Activated naive CD8-positive, alpha-beta T cell treated with anti-CD3 and anti-CD28 coated beads, Interleukin-2, amount 10 ng/mL, durations not matched to agents 7 days and 5 days (primary cell): ENCODE measurements at regions not wholly inside any gene's neighbourhood (a gene's known extent, or its start where the extent isn't known, plus 50 kb on each side); places are given as distances from the start of the nearest gene placed in this dataset.
"Not testable (repeated sequence)": the region's sequence is repeated elsewhere in the genome, so short reads cannot be mapped to it uniquely, and the experiment has no call there.

Source experiments
- ATAC-seq: fragments of 150-1000 bp; cut with Tn5 transposase; one replicate; pipeline ENCODE4 v1.10.0; 2021; ENCODE audit warnings: low read depth, moderate library complexity
- POLR2A ChIA-PET: fragments of 350-600 bp; sonication (Branson Sonifier 250); formaldehyde crosslinking; loops from one replicate; lab custom pipeline; 2021; ENCODE audit warnings: antibody characterized with exemption; lab: Charles Lee
- DNase-seq: peaks from one replicate; pipeline ENCODE4 v3.0.0; 2021
- H3K27ac Mint-ChIP-seq: one replicate; pipeline ENCODE4 v1.8.0; 2022; ENCODE audit warnings: mild to moderate bottlenecking, mixed read lengths
- H3K27me3 Mint-ChIP-seq: one replicate; pipeline ENCODE4 v1.8.0; 2022; ENCODE audit warnings: mild to moderate bottlenecking, moderate library complexity, mixed read lengths
- H3K36me3 Mint-ChIP-seq: one replicate; pipeline ENCODE4 v1.8.0; 2021; ENCODE audit warnings: mild to moderate bottlenecking, mixed read lengths
- H3K4me1 Mint-ChIP-seq: one replicate; pipeline ENCODE4 v1.8.0; 2021; ENCODE audit warnings: mixed read lengths
- H3K4me3 Mint-ChIP-seq: one replicate; pipeline ENCODE4 v1.8.0; 2022; ENCODE audit warnings: mild to moderate bottlenecking, moderate library complexity, mixed read lengths
- H3K9me3 Mint-ChIP-seq: one replicate; pipeline ENCODE4 v1.8.0; 2021; ENCODE audit warnings: mixed read lengths

DNA sequence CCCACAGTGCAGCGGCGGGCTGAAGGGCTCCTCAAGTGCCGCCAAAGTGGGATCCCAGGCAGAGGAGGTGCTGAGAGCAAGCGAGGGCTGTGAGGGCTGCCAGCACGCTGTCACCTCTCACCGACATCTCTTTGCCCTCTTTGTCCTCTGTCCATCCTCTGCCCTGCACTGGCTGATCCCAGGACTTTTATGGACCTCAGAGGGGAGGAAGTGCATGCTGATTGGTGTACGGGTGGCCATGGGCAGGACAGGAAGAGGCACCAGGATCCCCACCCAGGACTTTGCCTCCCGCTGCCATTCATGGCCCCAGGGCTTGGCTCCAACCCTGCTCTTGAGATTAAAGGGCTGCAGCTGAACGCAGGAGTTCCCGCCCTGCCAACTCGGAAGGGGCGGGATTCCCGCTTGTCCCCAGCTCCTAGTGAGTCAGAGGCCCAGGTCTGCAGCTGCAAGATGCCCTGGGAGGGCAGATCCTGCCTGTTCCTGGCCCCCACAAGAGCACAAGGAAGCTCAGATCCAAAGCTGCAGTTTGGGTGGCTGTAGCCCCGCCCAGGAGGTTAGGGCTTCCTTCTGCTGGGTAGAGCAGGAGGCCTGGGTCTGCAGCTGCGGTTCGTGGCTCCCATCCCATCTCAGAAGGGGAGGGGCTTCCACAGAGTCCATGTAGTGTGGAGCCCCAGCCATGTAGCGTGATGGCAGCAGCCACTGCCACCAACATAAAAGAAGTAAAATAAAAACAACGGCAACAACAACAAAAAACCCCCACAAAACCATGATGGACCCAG, 1716.7 kb downstream of the SLITRK1 start:
- H3K4me3 Mint-ChIP-seq, result no peak overlapping the region
- no peak overlapping the region for H3K27ac Mint-ChIP-seq
- H3K9me3 Mint-ChIP-seq, result peaks cover 9% of the 10 kb centered on the region
- POLR2A ChIA-PET, result no interaction called here
- ATAC-seq, result no peak
- no peaks in the 10 kb centered on the region for H3K27me3 Mint-ChIP-seq
- no peak for DNase-seq
- no peaks in the 10 kb centered on the region for H3K4me1 Mint-ChIP-seq
- no peaks in the 10 kb centered on the region for H3K36me3 Mint-ChIP-seq

DNA sequence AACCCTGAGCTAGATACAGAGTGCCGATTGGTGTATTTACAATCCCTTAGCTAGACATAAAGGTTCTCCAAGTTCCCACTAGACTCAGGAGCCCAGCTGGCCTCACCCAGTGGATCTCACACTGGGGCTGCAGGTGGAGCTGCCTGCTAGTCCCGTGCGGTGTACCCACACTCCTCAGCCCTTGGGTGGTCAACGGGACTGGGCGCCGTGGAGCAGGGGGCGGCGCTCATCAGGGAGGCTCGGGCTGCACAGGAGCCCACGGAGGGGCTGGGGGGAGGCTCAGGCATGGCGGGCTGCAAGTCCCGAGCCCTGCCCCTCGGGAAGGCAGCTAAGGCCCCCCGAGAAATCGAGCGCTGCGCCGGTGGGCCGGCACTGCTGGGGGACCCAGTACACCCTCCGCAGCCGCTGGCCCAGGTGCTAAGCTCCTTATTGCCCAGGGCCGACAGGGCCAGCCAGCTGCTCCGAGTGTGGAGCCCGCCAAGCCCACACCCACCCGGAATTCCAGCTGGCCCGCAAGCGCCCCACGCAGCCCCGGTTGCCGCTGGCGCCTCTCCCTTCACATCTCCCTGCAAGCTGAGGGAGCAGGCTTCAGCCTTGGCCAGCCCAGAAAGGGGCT, 1717.4 kb downstream of the SLITRK1 start:
- ATAC-seq, DNase-seq, H3K27me3 Mint-ChIP-seq, H3K9me3 Mint-ChIP-seq, H3K27ac Mint-ChIP-seq, H3K4me1 Mint-ChIP-seq, H3K36me3 Mint-ChIP-seq, H3K4me3 Mint-ChIP-seq, POLR2A ChIA-PET: not testable (repeated sequence)

DNA sequence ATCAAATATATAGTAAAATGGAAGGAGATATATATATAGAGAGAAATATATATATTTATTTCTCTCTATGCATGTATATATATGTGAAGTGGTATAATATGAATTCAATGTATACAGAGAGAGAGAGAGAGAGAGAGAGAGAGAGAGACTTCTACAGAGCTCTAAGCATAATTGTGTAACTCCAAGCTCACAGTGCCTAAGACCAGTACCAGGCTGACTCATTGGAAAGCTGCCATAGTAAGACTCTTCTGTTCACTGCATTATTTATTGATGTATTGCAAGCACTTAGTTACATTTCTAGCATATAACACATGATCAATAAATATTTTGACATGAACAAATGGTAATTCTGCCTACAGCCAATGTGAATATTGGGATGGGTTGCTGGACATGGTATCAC, 1734.7 kb downstream of the SLITRK1 start:
- Mint-ChIP-seq H3K36me3 (no peaks in the 10 kb centered on the region), H3K4me1 (no peaks in the 10 kb centered on the region), H3K4me3 (no peak overlapping the region), H3K9me3 (no peaks in the 10 kb centered on the region), H3K27me3 (no peaks in the 10 kb centered on the region), H3K27ac (no peak overlapping the region)
- POLR2A ChIA-PET, result no interaction called here
- no peak for DNase-seq
- no peak for ATAC-seq

DNA sequence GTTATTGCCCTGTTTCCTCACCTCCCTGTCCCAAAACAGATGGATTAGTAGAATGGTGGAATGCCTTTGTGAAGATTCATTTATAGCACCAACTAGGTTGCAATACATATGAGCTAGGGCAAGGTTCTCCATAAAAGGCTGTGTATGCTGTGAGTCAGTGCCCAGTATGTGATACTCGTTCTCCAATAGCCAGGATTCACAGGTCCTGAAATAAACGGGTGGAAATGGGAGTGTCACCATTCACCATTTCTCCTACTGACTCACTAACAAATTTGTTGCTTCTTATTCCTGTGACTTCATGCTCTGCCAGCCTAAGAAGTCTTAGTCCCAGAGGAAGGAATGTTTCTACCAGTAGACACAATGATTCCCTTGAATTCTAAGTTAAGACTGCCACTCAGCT, 1745.4 kb downstream of the SLITRK1 start:
- Mint-ChIP-seq H3K27me3 (no peaks in the 10 kb centered on the region), H3K9me3 (peaks cover 6% of the 10 kb centered on the region), H3K4me3 (no peak overlapping the region), H3K4me1 (no peaks in the 10 kb centered on the region), H3K27ac (no peak overlapping the region), H3K36me3 (no peaks in the 10 kb centered on the region)
- ATAC-seq (no peak), DNase-seq (no peak)
- POLR2A ChIA-PET, result no interaction called here

DNA sequence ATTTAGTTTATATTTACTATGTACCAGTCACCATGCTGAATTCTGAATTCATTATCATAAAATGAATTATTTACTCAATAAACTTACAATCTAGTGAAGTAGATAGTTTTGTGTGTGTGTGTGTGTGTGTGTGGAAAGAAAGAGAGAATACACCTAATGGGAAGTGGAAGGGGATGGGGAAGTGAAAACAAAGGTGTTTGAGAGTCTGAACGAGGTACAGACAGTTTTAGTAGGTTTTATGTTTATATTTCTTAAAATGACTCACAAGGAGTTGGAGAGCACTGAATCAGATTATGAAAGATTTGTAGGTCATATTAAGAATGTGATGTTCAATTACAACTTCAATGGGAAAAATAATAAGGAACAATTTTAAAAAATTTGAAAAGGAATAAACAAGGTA, 1753.0 kb downstream of the SLITRK1 start:
- Mint-ChIP-seq H3K36me3 (no peaks in the 10 kb centered on the region), H3K9me3 (peaks cover 8% of the 10 kb centered on the region), H3K4me1 (no peaks in the 10 kb centered on the region), H3K27ac (no peak overlapping the region), H3K27me3 (no peaks in the 10 kb centered on the region), H3K4me3 (no peak overlapping the region)
- POLR2A ChIA-PET, result no interaction called here
- ATAC-seq (no peak), DNase-seq (no peak)

DNA sequence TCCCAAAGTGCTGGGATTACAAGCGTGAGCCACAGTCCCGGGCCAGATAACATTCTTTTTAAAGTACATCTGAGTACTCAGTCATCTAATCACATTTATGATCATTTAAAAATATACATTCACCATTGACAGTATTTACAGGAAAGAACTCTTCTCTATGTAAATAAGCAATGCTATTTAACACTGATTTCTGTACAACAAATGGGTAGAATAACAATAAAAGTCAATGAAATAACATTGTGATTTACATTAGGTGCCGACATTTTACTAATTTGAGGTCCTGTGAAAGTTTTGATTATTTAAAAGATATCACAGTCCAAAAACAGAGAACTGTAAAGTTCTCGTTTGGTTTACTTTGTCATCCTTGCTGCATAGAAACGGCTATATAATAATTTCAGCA, 1763.7 kb downstream of the SLITRK1 start:
- no peak for DNase-seq
- Mint-ChIP-seq H3K36me3 (no peaks in the 10 kb centered on the region), H3K27ac (no peak overlapping the region), H3K4me3 (no peak overlapping the region), H3K27me3 (no peaks in the 10 kb centered on the region), H3K4me1 (no peaks in the 10 kb centered on the region), H3K9me3 (peaks cover 1% of the 10 kb centered on the region)
- POLR2A ChIA-PET, result no interaction called here
- no peak for ATAC-seq

DNA sequence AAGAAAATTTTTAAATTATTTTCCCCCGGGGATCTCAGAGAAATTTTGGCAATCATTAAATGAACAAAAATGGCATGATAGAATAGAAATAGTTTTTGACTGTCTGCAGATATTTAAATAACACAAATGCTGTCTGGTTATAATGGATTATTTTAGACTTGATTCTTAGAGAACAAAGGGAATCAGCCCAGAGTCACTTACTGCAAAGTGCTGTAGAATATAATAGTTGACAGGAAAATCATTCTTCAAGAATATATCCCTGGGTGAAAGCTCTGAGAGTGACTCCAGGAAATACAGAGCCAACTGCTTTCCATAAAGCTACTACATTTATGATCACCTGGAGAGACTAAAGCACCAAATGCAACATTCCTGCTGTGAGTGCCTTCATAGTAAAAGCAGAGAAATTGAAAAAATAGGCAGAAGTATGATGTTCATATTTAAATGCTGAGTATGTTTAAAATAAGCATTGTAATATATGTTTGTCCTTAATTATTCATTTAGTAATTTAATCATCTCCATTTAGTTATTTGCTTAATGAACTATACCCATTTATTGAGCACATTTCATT, 1765.8 kb downstream of the SLITRK1 start:
- POLR2A ChIA-PET, result no interaction called here
- H3K4me3 Mint-ChIP-seq, result no peak overlapping the region
- no peak overlapping the region for H3K27ac Mint-ChIP-seq
- no peaks in the 10 kb centered on the region for H3K27me3 Mint-ChIP-seq
- H3K9me3 Mint-ChIP-seq, result peaks cover 1% of the 10 kb centered on the region
- no peaks in the 10 kb centered on the region for H3K4me1 Mint-ChIP-seq
- ATAC-seq (no peak), DNase-seq (no peak)
- no peaks in the 10 kb centered on the region for H3K36me3 Mint-ChIP-seq

DNA sequence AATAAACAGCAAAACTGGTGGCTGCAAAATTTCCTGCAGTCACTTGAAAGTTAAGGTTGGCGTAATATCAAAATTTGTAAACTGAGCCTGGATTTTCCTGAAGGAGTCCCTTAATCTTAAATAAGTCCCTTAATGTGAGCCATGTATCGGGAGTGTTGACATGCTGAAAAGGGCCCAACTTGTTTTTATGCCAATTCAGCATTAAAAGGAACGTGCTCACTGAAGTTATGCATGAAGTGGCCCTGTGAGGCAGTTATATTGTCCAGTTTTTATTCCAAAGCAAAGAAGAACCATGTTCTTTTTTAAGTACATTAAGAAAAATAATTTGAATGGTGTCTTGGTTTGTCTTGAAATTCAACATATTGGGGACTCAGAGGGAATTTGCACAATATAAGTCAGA, 1766.9 kb downstream of the SLITRK1 start:
- Mint-ChIP-seq H3K4me1 (no peaks in the 10 kb centered on the region), H3K27ac (no peak overlapping the region), H3K36me3 (no peaks in the 10 kb centered on the region), H3K4me3 (no peak overlapping the region), H3K27me3 (no peaks in the 10 kb centered on the region), H3K9me3 (peaks cover 5% of the 10 kb centered on the region)
- DNase-seq (no peak), ATAC-seq (no peak)
- POLR2A ChIA-PET, result no interaction called here

DNA sequence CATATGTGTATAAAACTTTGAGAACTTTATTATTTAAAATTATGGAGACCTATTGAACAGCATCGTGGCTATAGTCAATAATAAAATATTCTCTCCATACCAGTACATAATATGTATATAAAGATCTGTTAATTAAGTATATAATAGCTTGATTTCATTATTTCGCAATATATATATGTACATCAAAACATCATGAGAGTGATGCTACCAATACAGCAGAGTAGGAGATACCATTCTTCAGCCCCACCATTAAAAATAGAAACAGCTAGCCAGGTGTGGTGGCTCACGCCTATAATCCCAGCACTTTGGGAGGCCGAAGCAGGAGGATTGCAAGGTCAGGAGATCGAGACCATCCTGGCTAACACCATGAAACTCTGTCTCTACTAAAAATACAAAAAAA, 1755.3 kb upstream of the SPRY2 start:
- POLR2A ChIA-PET, result no interaction called here
- ATAC-seq (no peak), DNase-seq (no peak)
- no peak overlapping the region for H3K27ac Mint-ChIP-seq
- H3K36me3 Mint-ChIP-seq, result no peaks in the 10 kb centered on the region
- H3K4me1 Mint-ChIP-seq, result no peaks in the 10 kb centered on the region
- peaks cover 8% of the 10 kb centered on the region for H3K9me3 Mint-ChIP-seq
- H3K4me3 Mint-ChIP-seq, result no peak overlapping the region
- H3K27me3 Mint-ChIP-seq, result no peaks in the 10 kb centered on the region

DNA sequence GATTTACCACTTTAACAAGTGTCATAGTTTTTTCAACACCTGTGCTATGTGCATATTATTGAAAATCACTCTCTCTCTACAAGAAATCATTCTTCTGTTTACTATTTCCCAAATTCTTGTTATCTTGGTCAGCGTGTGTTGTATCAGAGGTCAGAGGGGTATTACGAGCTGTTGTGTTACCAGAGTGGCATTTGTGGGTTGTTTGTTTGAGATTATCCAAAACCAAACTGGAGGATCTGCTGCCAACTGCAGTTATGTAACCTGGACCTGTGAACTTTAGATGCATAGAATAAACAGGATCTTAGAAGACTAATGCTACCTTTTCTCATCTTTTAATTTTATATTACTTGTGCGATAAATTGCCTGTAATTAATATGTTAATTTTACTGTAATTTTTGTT, 1751.4 kb upstream of the SPRY2 start:
- no peaks in the 10 kb centered on the region for H3K36me3 Mint-ChIP-seq
- H3K4me1 Mint-ChIP-seq, result no peaks in the 10 kb centered on the region
- H3K27me3 Mint-ChIP-seq, result no peaks in the 10 kb centered on the region
- POLR2A ChIA-PET, result no interaction called here
- DNase-seq (no peak), ATAC-seq (no peak)
- H3K9me3 Mint-ChIP-seq, result peaks cover 7% of the 10 kb centered on the region
- no peak overlapping the region for H3K4me3 Mint-ChIP-seq
- H3K27ac Mint-ChIP-seq, result no peak overlapping the region

DNA sequence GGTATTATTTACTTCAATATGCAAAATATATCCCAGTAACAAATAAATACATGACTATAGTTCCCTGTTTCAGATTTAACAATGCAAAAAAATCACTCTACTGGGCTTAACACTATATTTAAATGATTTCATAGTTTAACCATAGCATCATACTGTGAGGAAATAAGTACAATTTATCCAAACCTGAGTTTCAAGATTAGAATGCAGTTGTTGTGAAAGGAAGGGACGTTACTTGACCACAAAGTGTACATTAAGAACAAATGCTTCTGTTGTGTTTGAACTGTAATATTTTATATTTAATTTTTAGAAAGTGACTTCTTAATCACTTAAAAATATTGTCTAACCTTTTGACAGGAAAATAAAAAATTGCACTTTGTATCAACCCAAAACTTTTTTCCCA, 1747.9 kb upstream of the SPRY2 start:
- no peaks in the 10 kb centered on the region for H3K27me3 Mint-ChIP-seq
- peaks cover 4% of the 10 kb centered on the region for H3K9me3 Mint-ChIP-seq
- ATAC-seq (no peak), DNase-seq (no peak)
- POLR2A ChIA-PET, result no interaction called here
- H3K4me3 Mint-ChIP-seq, result no peak overlapping the region
- no peaks in the 10 kb centered on the region for H3K36me3 Mint-ChIP-seq
- no peak overlapping the region for H3K27ac Mint-ChIP-seq
- H3K4me1 Mint-ChIP-seq, result no peaks in the 10 kb centered on the region

DNA sequence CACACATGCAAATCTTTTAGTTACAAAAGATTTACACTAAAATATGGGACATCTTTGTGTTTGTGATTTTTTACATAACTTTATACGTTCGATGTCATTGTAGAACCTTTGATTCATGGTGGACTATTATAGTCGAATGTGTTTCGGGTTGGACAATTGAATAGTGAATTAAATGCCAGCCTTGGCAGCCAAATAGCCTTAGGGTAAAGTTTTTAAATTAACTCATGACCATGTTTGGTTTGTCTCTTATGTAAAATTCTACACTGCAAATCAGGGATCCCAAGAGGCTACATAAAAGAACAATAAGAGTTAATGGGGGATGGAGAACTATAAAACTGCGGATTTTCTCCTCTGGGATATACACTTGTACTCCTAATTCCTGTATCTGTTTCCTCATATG, 1735.6 kb upstream of the SPRY2 start:
- Mint-ChIP-seq H3K4me3 (no peak overlapping the region), H3K27ac (no peak overlapping the region), H3K27me3 (no peaks in the 10 kb centered on the region), H3K36me3 (no peaks in the 10 kb centered on the region), H3K4me1 (no peaks in the 10 kb centered on the region), H3K9me3 (peaks cover 4% of the 10 kb centered on the region)
- POLR2A ChIA-PET, result no interaction called here
- no peak for ATAC-seq
- DNase-seq, result no peak

DNA sequence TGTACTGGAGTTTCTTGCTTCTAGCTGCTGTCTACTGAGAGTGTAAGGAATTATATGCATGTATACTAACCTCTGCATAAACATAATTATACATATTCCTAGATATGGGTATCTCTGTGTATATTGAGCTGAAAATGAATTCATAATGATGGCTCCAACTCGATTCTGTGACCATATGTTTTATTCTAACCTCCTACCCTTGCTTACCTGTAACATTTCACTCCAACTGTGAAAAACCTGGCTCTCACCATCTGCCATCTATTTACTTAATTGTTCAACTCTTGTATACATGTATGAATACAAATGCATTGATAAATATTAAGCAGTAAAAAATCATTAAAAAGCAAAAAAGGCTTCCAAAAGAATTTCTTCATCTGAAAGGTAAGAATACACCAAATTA, 1729.5 kb upstream of the SPRY2 start:
- DNase-seq (no peak), ATAC-seq (no peak)
- Mint-ChIP-seq H3K9me3 (peaks cover 6% of the 10 kb centered on the region), H3K27ac (no peak overlapping the region), H3K36me3 (no peaks in the 10 kb centered on the region), H3K27me3 (no peaks in the 10 kb centered on the region), H3K4me1 (no peaks in the 10 kb centered on the region), H3K4me3 (no peak overlapping the region)
- POLR2A ChIA-PET, result no interaction called here

DNA sequence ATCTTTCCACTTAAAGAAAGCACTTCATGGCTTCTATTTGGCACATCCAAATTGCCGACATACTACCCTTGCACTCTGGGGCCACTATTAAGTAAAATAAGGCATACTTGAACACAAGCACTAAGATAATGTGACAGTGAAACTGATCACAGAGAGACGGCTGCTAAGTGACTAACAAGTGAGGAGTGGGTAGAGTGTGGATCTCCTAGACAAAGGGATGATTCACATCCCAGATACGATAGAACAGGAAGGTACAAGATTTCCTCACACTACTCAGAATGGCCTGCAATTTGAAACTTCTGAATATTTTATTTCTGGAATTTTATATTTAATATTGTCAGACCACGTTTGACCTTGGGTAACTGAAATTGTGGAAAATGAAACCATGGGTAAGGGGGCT, 1721.8 kb upstream of the SPRY2 start:
- no peak for DNase-seq
- H3K27ac Mint-ChIP-seq, result no peak overlapping the region
- POLR2A ChIA-PET, result no interaction called here
- no peaks in the 10 kb centered on the region for H3K27me3 Mint-ChIP-seq
- H3K36me3 Mint-ChIP-seq, result no peaks in the 10 kb centered on the region
- no peaks in the 10 kb centered on the region for H3K4me1 Mint-ChIP-seq
- ATAC-seq, result no peak
- H3K4me3 Mint-ChIP-seq, result no peak overlapping the region
- H3K9me3 Mint-ChIP-seq, result peaks cover 10% of the 10 kb centered on the region
